ENCODE measurements at regions not wholly inside any gene's neighbourhood (a gene's known extent, or its start where the extent isn't known, plus 50 kb on each side); places are given as distances from the start of the nearest gene placed in this dataset.

GRCh38 chr7:93015779-93016481 is 101.8 kb downstream of the SAMD9 start:
- peak; percentile 63 for DNase-seq (ENCODE audit: low read depth)

GRCh38 chr7:93015101-93015778 is 102.5 kb downstream of the SAMD9 start:
- peak; percentile 86 for DNase-seq (ENCODE audit: low read depth)

GRCh38 chr7:93014410-93014809 is 103.4 kb downstream of the SAMD9 start:
- no peak for DNase-seq (ENCODE audit: low read depth)

GRCh38 chr7:93013446-93014061 is 104.2 kb downstream of the SAMD9 start:
- DNase-seq (ENCODE audit: low read depth): no peak

GRCh38 chr7:93011351-93012294 is 106.2 kb downstream of the SAMD9 start:
- DNase-seq (ENCODE audit: low read depth): peak; percentile 96

GRCh38 chr7:93008833-93009232 is 108.9 kb downstream of the SAMD9 start:
- no peak for DNase-seq (ENCODE audit: low read depth)

GRCh38 chr7:93006480-93007095 is 111.2 kb downstream of the SAMD9 start:
- DNase-seq (ENCODE audit: low read depth): peak; percentile 88

- no peak for DNase-seq (ENCODE audit: low read depth)
Observed at GRCh38 chr7:93004906-93005305, 112.9 kb downstream of the SAMD9 start.

GRCh38 chr7:92997719-92998118 is 120.1 kb downstream of the SAMD9 start:
- DNase-seq (ENCODE audit: low read depth): no peak

GRCh38 chr7:92997152-92997551 is 120.6 kb downstream of the SAMD9 start:
- DNase-seq (ENCODE audit: low read depth): no peak

- DNase-seq (ENCODE audit: low read depth): no peak
Observed at GRCh38 chr7:92994901-92995300, 122.9 kb downstream of the SAMD9 start.

- no peak for DNase-seq (ENCODE audit: low read depth)
Observed at GRCh38 chr7:92992932-92993331, 124.8 kb downstream of the SAMD9 start.

GRCh38 chr7:92992483-92992882 is 125.3 kb downstream of the SAMD9 start:
- no peak for DNase-seq (ENCODE audit: low read depth)

- no peak for DNase-seq (ENCODE audit: low read depth)
Observed at GRCh38 chr7:92991190-92991589, 126.6 kb downstream of the SAMD9 start.

GRCh38 chr7:92988941-92989545 is 128.7 kb downstream of the SAMD9 start:
- DNase-seq (ENCODE audit: low read depth): no peak

- DNase-seq (ENCODE audit: low read depth): peak; percentile 87
Observed at GRCh38 chr7:92988051-92988450, 129.7 kb downstream of the SAMD9 start.

- DNase-seq (ENCODE audit: low read depth): no peak
Observed at GRCh38 chr7:92987538-92987937, 130.2 kb downstream of the SAMD9 start.

- DNase-seq (ENCODE audit: low read depth): peak; percentile 40
Observed at GRCh38 chr7:92987095-92987494, 130.7 kb downstream of the SAMD9 start.

- no peak for DNase-seq (ENCODE audit: low read depth)
Observed at GRCh38 chr7:92982928-92983327, 134.9 kb downstream of the SAMD9 start.

GRCh38 chr7:92976931-92977330 is 140.6 kb upstream of the CDK6 start:
- no peak for DNase-seq (ENCODE audit: low read depth)

- peak; percentile 77 for DNase-seq (ENCODE audit: low read depth)
Observed at GRCh38 chr7:92973974-92974373, 137.6 kb upstream of the CDK6 start.

Measured in LHCN-M2 (cell line).